ENCODE measurements at regions not wholly inside any gene's neighbourhood (a gene's known extent, or its start where the extent isn't known, plus 50 kb on each side); places are given as distances from the start of the nearest gene placed in this dataset.

DNA sequence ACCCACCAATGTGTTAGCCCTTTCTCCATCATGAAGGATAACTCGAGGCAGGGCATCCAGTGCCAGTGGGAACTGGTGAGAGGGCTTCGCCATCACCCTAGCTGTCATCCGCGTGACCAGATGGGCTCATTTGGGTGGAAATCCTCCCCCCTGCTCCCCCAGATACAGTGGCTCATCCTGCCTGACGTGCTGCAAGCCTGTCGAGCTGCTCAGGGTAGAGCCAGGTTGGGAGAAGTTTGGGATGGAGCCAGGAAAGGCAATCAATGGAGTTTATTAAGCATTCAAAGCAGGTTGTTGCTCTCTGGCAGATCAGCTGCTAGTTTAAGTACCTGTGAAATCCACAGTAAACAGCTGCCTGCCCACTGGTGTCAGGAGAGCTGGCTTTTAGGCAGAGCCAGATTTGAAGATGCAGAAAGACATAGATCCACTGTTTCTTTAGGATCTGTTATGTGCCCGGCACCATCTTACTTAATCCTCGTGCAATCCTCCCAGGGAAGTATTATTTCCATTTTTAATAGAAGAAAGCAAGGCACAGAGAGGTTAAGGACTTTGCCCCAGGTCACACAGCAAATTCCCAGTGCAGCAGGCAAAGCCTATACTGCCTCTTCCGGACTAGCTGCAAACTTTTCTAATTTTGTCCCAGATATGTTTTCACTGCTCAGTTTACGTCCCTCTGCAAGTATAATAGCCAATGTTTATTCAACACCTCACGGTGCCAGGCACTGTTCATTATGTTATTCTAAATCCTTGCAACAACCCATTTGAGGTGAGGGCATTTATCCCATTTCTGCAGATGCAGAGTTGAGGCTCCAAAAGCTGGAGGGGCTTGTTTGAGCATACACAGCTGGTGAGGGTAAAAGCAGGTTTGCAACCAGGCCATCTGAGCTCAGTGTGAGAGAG lies 54.1 kb upstream of the KCNG1 start:
- H3K4me3 ChIP-seq (ENCODE audit: low read depth, low read length), result no peak overlapping the region
- no peak overlapping the region for H3K27ac ChIP-seq
- TF ChIP-seq, protein P1, sequence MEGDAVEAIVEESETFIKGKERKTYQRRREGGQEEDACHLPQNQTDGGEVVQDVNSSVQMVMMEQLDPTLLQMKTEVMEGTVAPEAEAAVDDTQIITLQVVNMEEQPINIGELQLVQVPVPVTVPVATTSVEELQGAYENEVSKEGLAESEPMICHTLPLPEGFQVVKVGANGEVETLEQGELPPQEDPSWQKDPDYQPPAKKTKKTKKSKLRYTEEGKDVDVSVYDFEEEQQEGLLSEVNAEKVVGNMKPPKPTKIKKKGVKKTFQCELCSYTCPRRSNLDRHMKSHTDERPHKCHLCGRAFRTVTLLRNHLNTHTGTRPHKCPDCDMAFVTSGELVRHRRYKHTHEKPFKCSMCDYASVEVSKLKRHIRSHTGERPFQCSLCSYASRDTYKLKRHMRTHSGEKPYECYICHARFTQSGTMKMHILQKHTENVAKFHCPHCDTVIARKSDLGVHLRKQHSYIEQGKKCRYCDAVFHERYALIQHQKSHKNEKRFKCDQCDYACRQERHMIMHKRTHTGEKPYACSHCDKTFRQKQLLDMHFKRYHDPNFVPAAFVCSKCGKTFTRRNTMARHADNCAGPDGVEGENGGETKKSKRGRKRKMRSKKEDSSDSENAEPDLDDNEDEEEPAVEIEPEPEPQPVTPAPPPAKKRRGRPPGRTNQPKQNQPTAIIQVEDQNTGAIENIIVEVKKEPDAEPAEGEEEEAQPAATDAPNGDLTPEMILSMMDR (IDR thresholded peaks at IDR 0.05; ENCODE audit: low read depth, low read length), result no peak
- no peaks in the 10 kb centered on the region for H3K9me3 ChIP-seq (ENCODE audit: severe bottlenecking)
- H3K36me3 ChIP-seq, result no peaks in the 10 kb centered on the region
- DNase-seq, result no peak
- H3K27me3 ChIP-seq (ENCODE audit: insufficient read depth, low read depth, severe bottlenecking), result peaks cover 75% of the 10 kb centered on the region

DNA sequence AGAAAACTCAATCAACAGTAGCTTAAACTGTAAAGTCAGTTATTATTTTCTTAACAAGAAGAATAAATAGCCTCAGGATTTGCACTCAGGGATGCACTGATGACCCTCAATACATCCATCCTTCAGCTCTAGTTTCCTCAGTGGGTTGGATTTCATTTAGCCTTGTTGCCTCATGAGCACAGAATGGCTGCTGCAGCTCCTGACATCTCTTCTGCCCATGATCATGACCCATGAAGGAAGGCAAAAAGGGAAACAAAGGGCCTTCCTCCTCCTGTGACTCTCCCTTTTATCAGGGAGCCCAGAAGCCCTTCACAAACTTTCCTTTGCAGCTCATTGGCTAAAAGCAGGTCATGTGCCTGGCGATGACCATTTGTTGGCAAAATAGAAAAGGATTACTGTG lies 51.2 kb upstream of the KCNG1 start:
- DNase-seq, result no peak
- TF ChIP-seq, protein P1 (IDR thresholded peaks at IDR 0.05; ENCODE audit: low read depth, low read length), result no peak
- Histone ChIP-seq H3K9me3 (ENCODE audit: severe bottlenecking) (no peaks in the 10 kb centered on the region), H3K36me3 (no peaks in the 10 kb centered on the region), H3K4me3 (ENCODE audit: low read depth, low read length) (no peak overlapping the region), H3K27ac (no peak overlapping the region), H3K27me3 (ENCODE audit: insufficient read depth, low read depth, severe bottlenecking) (peaks cover 78% of the 10 kb centered on the region)

Measured in WERI-Rb-1 (cell line).